Liver (tissue), 3 donors: ENCODE measurements at regions not wholly inside any gene's neighbourhood (a gene's known extent, or its start where the extent isn't known, plus 50 kb on each side); places are given as distances from the start of the nearest gene placed in this dataset.

Experiments
- ATF3 ChIP-seq: IDR thresholded peaks from 2 replicates; pipeline ENCODE4 v1.6.1; 2016; ENCODE audit warnings: antibody characterized with exemption
- CTCF ChIP-seq: fragments of 150-350 bp; IDR thresholded peaks from 2 replicates; pipeline ENCODE4 v1.5.1; 2017; ENCODE audit warnings: improper control_type of control experiment, low read depth, low read length; ENCODE audit not compliant: missing input control
- HNF4A ChIP-seq, 2 donors: conservative IDR thresholded peaks; 2 replicates each; pipeline ENCODE4 v1.6.1; 2016; ENCODE audit warnings: antibody characterized with exemption in 2 of 2, mild to moderate bottlenecking in 2 of 2
- MAX ChIP-seq: IDR thresholded peaks from 2 replicates; pipeline ENCODE4 v1.6.1; 2016; ENCODE audit warnings: antibody characterized with exemption
- NR2F2 ChIP-seq: IDR thresholded peaks from 2 replicates; pipeline ENCODE4 v1.6.1; 2016; ENCODE audit warnings: antibody characterized with exemption
- RAD21 ChIP-seq, 2 donors: IDR thresholded peaks; 2 replicates each; pipeline ENCODE4 v1.6.1; 2016; ENCODE audit warnings: antibody characterized with exemption in 2 of 2, mild to moderate bottlenecking in 2 of 2
- SP1 ChIP-seq: IDR thresholded peaks from 2 replicates; pipeline ENCODE4 v1.6.1; 2018; ENCODE audit warnings: antibody characterized with exemption, mild to moderate bottlenecking
- TAF1 ChIP-seq: conservative IDR thresholded peaks from 2 replicates; pipeline ENCODE4 v1.6.1; 2016; ENCODE audit warnings: antibody characterized with exemption, mild to moderate bottlenecking
- TF ChIP-seq, protein P1 (sequence below): IDR thresholded peaks from 2 replicates; pipeline ENCODE4 v1.6.1; 2016; ENCODE audit warnings: antibody characterized with exemption, mild to moderate bottlenecking
- donor health status: healthy.
- donor health status: healthy.

DNA sequence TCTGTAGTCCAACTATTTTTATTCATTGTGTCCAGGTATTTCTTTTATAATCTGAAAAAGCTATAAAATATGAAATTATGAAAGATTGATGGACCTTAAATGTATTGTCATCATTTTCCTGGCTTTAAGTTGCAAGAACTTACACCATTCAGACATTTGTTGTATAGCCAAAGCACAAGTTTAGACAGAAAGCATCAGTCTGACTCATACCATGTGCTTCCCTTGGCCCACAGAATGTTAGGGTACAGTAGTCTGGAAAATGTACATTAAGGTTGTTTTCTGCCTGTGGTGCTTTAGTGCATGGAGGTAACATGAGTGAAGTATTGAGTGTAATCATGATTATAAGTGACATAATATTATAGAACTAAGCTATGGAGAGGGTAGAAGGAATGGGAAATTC lies 1002.5 kb downstream of the BCL11B start:
- TF ChIP-seq CTCF (no peak), RAD21 (IDR thresholded peaks at IDR 0.05) (no peak), SP1 (no peak), ATF3 (no peak), HNF4A (conservative IDR thresholded peaks at IDR 0.05) (no peak), MAX (no peak), NR2F2 (no peak), TAF1 (no peak)
- TF ChIP-seq, protein P1, sequence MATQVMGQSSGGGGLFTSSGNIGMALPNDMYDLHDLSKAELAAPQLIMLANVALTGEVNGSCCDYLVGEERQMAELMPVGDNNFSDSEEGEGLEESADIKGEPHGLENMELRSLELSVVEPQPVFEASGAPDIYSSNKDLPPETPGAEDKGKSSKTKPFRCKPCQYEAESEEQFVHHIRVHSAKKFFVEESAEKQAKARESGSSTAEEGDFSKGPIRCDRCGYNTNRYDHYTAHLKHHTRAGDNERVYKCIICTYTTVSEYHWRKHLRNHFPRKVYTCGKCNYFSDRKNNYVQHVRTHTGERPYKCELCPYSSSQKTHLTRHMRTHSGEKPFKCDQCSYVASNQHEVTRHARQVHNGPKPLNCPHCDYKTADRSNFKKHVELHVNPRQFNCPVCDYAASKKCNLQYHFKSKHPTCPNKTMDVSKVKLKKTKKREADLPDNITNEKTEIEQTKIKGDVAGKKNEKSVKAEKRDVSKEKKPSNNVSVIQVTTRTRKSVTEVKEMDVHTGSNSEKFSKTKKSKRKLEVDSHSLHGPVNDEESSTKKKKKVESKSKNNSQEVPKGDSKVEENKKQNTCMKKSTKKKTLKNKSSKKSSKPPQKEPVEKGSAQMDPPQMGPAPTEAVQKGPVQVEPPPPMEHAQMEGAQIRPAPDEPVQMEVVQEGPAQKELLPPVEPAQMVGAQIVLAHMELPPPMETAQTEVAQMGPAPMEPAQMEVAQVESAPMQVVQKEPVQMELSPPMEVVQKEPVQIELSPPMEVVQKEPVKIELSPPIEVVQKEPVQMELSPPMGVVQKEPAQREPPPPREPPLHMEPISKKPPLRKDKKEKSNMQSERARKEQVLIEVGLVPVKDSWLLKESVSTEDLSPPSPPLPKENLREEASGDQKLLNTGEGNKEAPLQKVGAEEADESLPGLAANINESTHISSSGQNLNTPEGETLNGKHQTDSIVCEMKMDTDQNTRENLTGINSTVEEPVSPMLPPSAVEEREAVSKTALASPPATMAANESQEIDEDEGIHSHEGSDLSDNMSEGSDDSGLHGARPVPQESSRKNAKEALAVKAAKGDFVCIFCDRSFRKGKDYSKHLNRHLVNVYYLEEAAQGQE = no peak
